Adrenal gland (tissue), 5 donors: ENCODE measurements at regions not wholly inside any gene's neighbourhood (a gene's known extent, or its start where the extent isn't known, plus 50 kb on each side); places are given as distances from the start of the nearest gene placed in this dataset.
"Not testable (repeated sequence)": the region's sequence is repeated elsewhere in the genome, so short reads cannot be mapped to it uniquely, and the experiment has no call there.

ENCODE experiments used
- POLR2A ChIP-seq, 2 donors: fragments of 450-650 bp; IDR thresholded peaks; one replicate each; pipeline ENCODE4 v1.6.1; 2017; ENCODE audit warnings: antibody characterized with exemption in 2 of 2, mild to moderate bottlenecking in 2 of 2, moderate library complexity in 1 of 2
- TF ChIP-seq, protein P1 (sequence below), 6 experiments: fragments of 450-650 bp in 4 of 6; fragments of 200-600 bp in 2 of 6; sonication (generic) in 1 of 6; IDR thresholded peaks; 1 replicate in 5 of 6; 2 replicates in 1 of 6; pipeline versions ENCODE4 v1.5.1 to v1.8.0; 2016 to 2021; ENCODE audit warnings: antibody characterized with exemption in 6 of 6, mild to moderate bottlenecking in 2 of 6, moderate library complexity in 1 of 6
- donor health status: DM: no; HTN: no; CAD: no.

DNA sequence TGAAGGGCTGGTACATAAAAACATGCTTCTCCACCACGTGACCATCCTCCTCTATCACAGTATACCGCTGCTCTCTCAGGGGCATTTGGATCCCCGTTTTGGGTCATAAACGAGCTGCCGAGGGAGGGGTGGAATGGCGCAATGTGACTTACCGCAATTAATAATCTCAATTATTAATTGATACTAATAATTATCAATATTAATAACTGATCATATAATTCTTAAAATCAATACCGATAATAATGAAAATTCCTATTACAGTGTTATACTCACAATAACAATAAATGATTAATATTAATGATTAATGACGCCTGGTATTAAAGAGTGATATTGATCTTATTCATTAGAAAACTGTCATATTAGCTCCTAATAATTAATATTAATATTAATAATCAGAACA lies 56.1 kb upstream of the FRG2C start:
- TF ChIP-seq, protein P1, sequence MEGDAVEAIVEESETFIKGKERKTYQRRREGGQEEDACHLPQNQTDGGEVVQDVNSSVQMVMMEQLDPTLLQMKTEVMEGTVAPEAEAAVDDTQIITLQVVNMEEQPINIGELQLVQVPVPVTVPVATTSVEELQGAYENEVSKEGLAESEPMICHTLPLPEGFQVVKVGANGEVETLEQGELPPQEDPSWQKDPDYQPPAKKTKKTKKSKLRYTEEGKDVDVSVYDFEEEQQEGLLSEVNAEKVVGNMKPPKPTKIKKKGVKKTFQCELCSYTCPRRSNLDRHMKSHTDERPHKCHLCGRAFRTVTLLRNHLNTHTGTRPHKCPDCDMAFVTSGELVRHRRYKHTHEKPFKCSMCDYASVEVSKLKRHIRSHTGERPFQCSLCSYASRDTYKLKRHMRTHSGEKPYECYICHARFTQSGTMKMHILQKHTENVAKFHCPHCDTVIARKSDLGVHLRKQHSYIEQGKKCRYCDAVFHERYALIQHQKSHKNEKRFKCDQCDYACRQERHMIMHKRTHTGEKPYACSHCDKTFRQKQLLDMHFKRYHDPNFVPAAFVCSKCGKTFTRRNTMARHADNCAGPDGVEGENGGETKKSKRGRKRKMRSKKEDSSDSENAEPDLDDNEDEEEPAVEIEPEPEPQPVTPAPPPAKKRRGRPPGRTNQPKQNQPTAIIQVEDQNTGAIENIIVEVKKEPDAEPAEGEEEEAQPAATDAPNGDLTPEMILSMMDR (IDR thresholded peaks at IDR 0.05) = not testable (repeated sequence)
- not testable (repeated sequence) for TF ChIP-seq POLR2A (IDR thresholded peaks at IDR 0.05)
